HepG2 (cell line): ENCODE measurements at regions not wholly inside any gene's neighbourhood (a gene's known extent, or its start where the extent isn't known, plus 50 kb on each side); places are given as distances from the start of the nearest gene placed in this dataset.

Source experiments
- ATAC-seq: fragments of 200-7000 bp; cut with Tn5 transposase; 3 replicates; pipeline ENCODE4 v1.9.1; 2020; ENCODE audit warnings: mild to moderate bottlenecking, moderate library complexity
- BruUV-seq: library from RNA; stranded (reverse); fragments of 400-500 nt; replicated peaks from 2 replicates; lab custom pipeline; 2021; lab: Mats Ljungman, UMichigan
- CTCF ChIA-PET: fragments of 300-600 bp; formaldehyde crosslinking; extraction: SDS; loops from one replicate; lab custom pipeline; 2021; ENCODE audit warnings: low total read pairs, inconsistent platforms, low intra/inter-chr PET ratio; lab: Yijun Ruan, JAX
- POLR2A ChIA-PET: fragments of 350-600 bp; sonication (Branson Sonifier 250); formaldehyde crosslinking; loops from one replicate; lab custom pipeline; 2020; ENCODE audit warnings: antibody characterized with exemption, inconsistent platforms; lab: Yijun Ruan, JAX
- DNase-seq: peaks from one replicate; pipeline ENCODE4 v3.0.0-alpha.2; 2015; ENCODE audit warnings: low spot score
- FAIRE-seq: peaks from 3 replicates; lab custom pipeline; 2011; peaks lifted over from hg19 to GRCh38; lab: Jason Lieb, UNC
- H2AFZ ChIP-seq: one replicate; pipeline ENCODE4 v1.6.1; 2011; ENCODE audit warnings: low read length, inconsistent platforms
- H3K27ac ChIP-seq: fragments of 300-600 bp; 3 replicates; pipeline ENCODE4 v1.8.0; 2011; ENCODE audit warnings: mixed run types, mild to moderate bottlenecking, mixed read lengths, low read length, inconsistent platforms; ENCODE audit not compliant: insufficient read depth; ENCODE audit errors: extremely low read length
- H3K27me3 ChIP-seq, 2 experiments: fragments of 200-600 bp in 1 of 2; 2 replicates in 1 of 2; 3 replicates in 1 of 2; pipeline versions ENCODE4 v1.6.0 to v1.8.0; 2011; ENCODE audit warnings: low read length in 2 of 2, mild to moderate bottlenecking in 2 of 2, moderate library complexity in 2 of 2, inconsistent platforms in 1 of 2; ENCODE audit not compliant: insufficient read depth in 2 of 2, control insufficient read depth in 1 of 2
- H3K36me3 ChIP-seq, 2 experiments: fragments of 200-600 bp in 1 of 2; replicated peaks in 1 of 2; 2 replicates in 1 of 2; 3 replicates in 1 of 2; pipeline versions ENCODE4 v1.5.1 to v1.8.0; 2011; ENCODE audit warnings: low read length in 2 of 2, inconsistent platforms in 1 of 2; ENCODE audit not compliant: insufficient read depth in 2 of 2, control insufficient read depth in 1 of 2
- H3K4me1 ChIP-seq: 2 replicates; pipeline ENCODE4 v1.5.1; 2012; ENCODE audit warnings: low read length, inconsistent platforms; ENCODE audit not compliant: insufficient read depth
- H3K4me2 ChIP-seq: 2 replicates; pipeline ENCODE4 v1.6.0; 2011; ENCODE audit warnings: low read depth, low read length, inconsistent platforms
- H3K4me3 ChIP-seq, 3 experiments: fragments of 200-600 bp in 1 of 3; sonication (generic), shearing (Covaris generic) in 1 of 3; replicated peaks in 1 of 3; 2 replicates each; pipeline ENCODE4 v1.5.1; 2011 to 2016; ENCODE audit warnings: low read length in 3 of 3, inconsistent platforms in 2 of 3, low read depth in 2 of 3, mild to moderate bottlenecking in 2 of 3, control low read depth in 1 of 3, mixed read lengths in 1 of 3; ENCODE audit not compliant: insufficient read depth in 1 of 3
- H3K79me2 ChIP-seq: one replicate; pipeline ENCODE4 v1.6.1; 2011; ENCODE audit warnings: low read length, inconsistent platforms; ENCODE audit not compliant: insufficient read depth
- H3K9ac ChIP-seq: 2 replicates; pipeline ENCODE4 v1.6.0; 2011; ENCODE audit warnings: mild to moderate bottlenecking, low read depth, low read length, inconsistent platforms; ENCODE audit not compliant: insufficient read depth
- H3K9me3 ChIP-seq: 2 replicates; pipeline ENCODE4 v1.5.1; 2012; ENCODE audit warnings: mild to moderate bottlenecking, low read length
- H4K20me1 ChIP-seq: 2 replicates; pipeline ENCODE4 v1.6.0; 2011; ENCODE audit warnings: inconsistent platforms, mild to moderate bottlenecking, low read length, moderate library complexity; ENCODE audit not compliant: insufficient read depth
- ARNT2 ChIP-seq: sonication (generic); formaldehyde crosslinking; IDR thresholded peaks from 2 replicates; pipeline ENCODE4 v1.8.0; 2022; ENCODE audit warnings: mild to moderate bottlenecking, low read depth, missing genetic modification reagents, moderate library complexity
- BRF2 ChIP-seq: sonication (generic); formaldehyde crosslinking; IDR thresholded peaks from 2 replicates; pipeline ENCODE4 v1.8.1; 2022; ENCODE audit warnings: mild to moderate bottlenecking, missing genetic modification reagents
- CCDC6 ChIP-seq: sonication (generic); formaldehyde crosslinking; IDR thresholded peaks from 2 replicates; pipeline ENCODE4 v1.8.1; 2022; ENCODE audit warnings: mild to moderate bottlenecking, missing genetic modification reagents, moderate library complexity
- KLF6 ChIP-seq: IDR thresholded peaks from 2 replicates; pipeline ENCODE4 v1.8.0; 2016; ENCODE audit warnings: missing biosample characterization, missing genetic modification reagents
- MEF2D ChIP-seq: sonication (generic); formaldehyde crosslinking; IDR thresholded peaks from 2 replicates; pipeline ENCODE4 v1.5.1; 2020; ENCODE audit warnings: mild to moderate bottlenecking, missing genetic modification reagents
- MLLT10 ChIP-seq: sonication (generic); formaldehyde crosslinking; IDR thresholded peaks from 2 replicates; pipeline ENCODE4 v1.4.0; 2020; ENCODE audit warnings: missing genetic modification reagents
- MTF1 ChIP-seq: sonication (generic); formaldehyde crosslinking; IDR thresholded peaks from 2 replicates; pipeline ENCODE4 v1.5.0; 2020; ENCODE audit warnings: missing genetic modification reagents
- NCOR1 ChIP-seq: fragments of 200-600 bp; sonication (generic); IDR thresholded peaks from 2 replicates; pipeline ENCODE4 v1.7.0; 2017; ENCODE audit warnings: antibody characterized with exemption, low read length, borderline replicate concordance
- NFRKB ChIP-seq: fragments of 450-650 bp; IDR thresholded peaks from 2 replicates; pipeline ENCODE4 v1.6.1; 2017
- RNF2 ChIP-seq: fragments of 450-650 bp; conservative IDR thresholded peaks from 2 replicates; pipeline ENCODE4 v1.6.1; 2016; ENCODE audit warnings: low read depth
- SRSF1 ChIP-seq: fragments of 200-400 bp; formaldehyde crosslinking; optimal IDR thresholded peaks from 2 replicates; pipeline ENCODE3; 2017; ENCODE audit warnings: mild to moderate bottlenecking, low read depth, low read length, moderate library complexity
- TOE1 ChIP-seq: sonication (generic); formaldehyde crosslinking; IDR thresholded peaks from 2 replicates; pipeline ENCODE4 v1.4.0; 2020; ENCODE audit warnings: mild to moderate bottlenecking, missing genetic modification reagents
- ZNF101 ChIP-seq: sonication (generic); formaldehyde crosslinking; IDR thresholded peaks from 2 replicates; pipeline ENCODE4 v1.4.0; 2020; ENCODE audit warnings: mild to moderate bottlenecking, low read depth, missing genetic modification reagents, borderline replicate concordance
- ZNF12 ChIP-seq: sonication (generic); formaldehyde crosslinking; IDR thresholded peaks from 2 replicates; pipeline ENCODE4 v1.5.0; 2020; ENCODE audit warnings: missing genetic modification reagents
- ZNF264 ChIP-seq: sonication (generic); formaldehyde crosslinking; IDR thresholded peaks from 2 replicates; pipeline ENCODE4 v1.4.0; 2020; ENCODE audit warnings: missing genetic modification reagents
- ZNF451 ChIP-seq: sonication (generic); formaldehyde crosslinking; IDR thresholded peaks from 2 replicates; pipeline ENCODE4 v1.5.0; 2020; ENCODE audit warnings: mild to moderate bottlenecking, missing genetic modification reagents
- ZNF460 ChIP-seq: sonication (generic); formaldehyde crosslinking; IDR thresholded peaks from 2 replicates; pipeline ENCODE4 v1.5.1; 2020; ENCODE audit warnings: missing genetic modification reagents, mild to moderate bottlenecking, borderline replicate concordance
- ZNF780A ChIP-seq: sonication (generic); formaldehyde crosslinking; IDR thresholded peaks from 2 replicates; pipeline ENCODE4 v1.8.0; 2022; ENCODE audit warnings: mild to moderate bottlenecking, missing genetic modification reagents, moderate library complexity
- ZNF788 ChIP-seq: sonication (generic); formaldehyde crosslinking; IDR thresholded peaks from 2 replicates; pipeline ENCODE4 v1.5.0; 2020; ENCODE audit warnings: mild to moderate bottlenecking, missing genetic modification reagents, borderline replicate concordance
- WGBS: methylation state at CpG from one replicate; pipeline ENCODE4 v1.1.6; 2017; ENCODE audit warnings: low lambda C conversion rate; 5-methylcytosine and 5-hydroxymethylcytosine counted together
- in situ Hi-C: cut with HindIII; loops from 2 replicates; pipeline ENCODE4 v1.10.0; 2017; ENCODE audit warnings: low pct_unique_long_range_greater_than_20kb; ENCODE audit not compliant: extremely low pct_ligation_motif_present
- intact Hi-C: fragments of 100-400 bp; cut with micrococcal nuclease; formaldehyde crosslinking; loops from one replicate; pipeline ENCODE4 v1.10.0; 2022; ENCODE audit not compliant: unreplicated experiment

GRCh38 chr2:146451972-146452371, 1392.9 kb upstream of the ACVR2A start:
- H3K4me3 ChIP-seq: no peak overlapping the region
- H4K20me1 ChIP-seq: no peaks in the 10 kb centered on the region
- BruUV-seq: no TSS peak
- H3K27me3 ChIP-seq: no peaks in the 10 kb centered on the region
- in situ Hi-C loops: no loop called here
- H3K4me1 ChIP-seq: no peaks in the 10 kb centered on the region
- ChIA-PET CTCF (no interaction called here), POLR2A (no interaction called here)
- no peaks in the 10 kb centered on the region for H3K36me3 ChIP-seq
- DNase-seq: no peak
- 0% methylated on average over 1 of the region's 1 CpG for WGBS
- H3K79me2 ChIP-seq: no peaks in the 10 kb centered on the region
- no peak for FAIRE-seq
- H2AFZ ChIP-seq: no peak overlapping the region
- H3K9ac ChIP-seq: no peak overlapping the region
- no peak overlapping the region for H3K4me2 ChIP-seq
- intact Hi-C loops: no loop called here
- H3K27ac ChIP-seq: no peak overlapping the region
- H3K9me3 ChIP-seq: no peaks in the 10 kb centered on the region
- ATAC-seq: no peak
- TF ChIP-seq TOE1 (CRISPR knock-in tag): no peak
- no peak for TF ChIP-seq CCDC6 (CRISPR knock-in tag)
- no peak for TF ChIP-seq ZNF788 (CRISPR knock-in tag)
- no peak for TF ChIP-seq NCOR1
- no peak for TF ChIP-seq SRSF1
- TF ChIP-seq RNF2: no peak
- TF ChIP-seq ZNF451 (CRISPR knock-in tag): no peak
- TF ChIP-seq MTF1 (CRISPR knock-in tag): no peak
- no peak for TF ChIP-seq ARNT2 (CRISPR knock-in tag)
- TF ChIP-seq ZNF264 (CRISPR knock-in tag): no peak
- TF ChIP-seq BRF2 (CRISPR knock-in tag): no peak
- no peak for TF ChIP-seq KLF6
- no peak for TF ChIP-seq ZNF101 (CRISPR knock-in tag)
- TF ChIP-seq ZNF460 (CRISPR knock-in tag): no peak
- TF ChIP-seq MLLT10 (CRISPR knock-in tag): no peak
- TF ChIP-seq MEF2D (CRISPR knock-in tag): no peak
- TF ChIP-seq ZNF12 (CRISPR knock-in tag): no peak
- no peak for TF ChIP-seq NFRKB
- TF ChIP-seq ZNF780A: no peak
